Common myeloid progenitor, CD34-positive (primary cell): ENCODE measurements at regions not wholly inside any gene's neighbourhood (a gene's known extent, or its start where the extent isn't known, plus 50 kb on each side); places are given as distances from the start of the nearest gene placed in this dataset.

Experiments
- CTCF ChIA-PET: fragments of 350-600 bp; sonication (Branson Sonifier 250); formaldehyde crosslinking; loops from one replicate; lab custom pipeline; 2021; ENCODE audit warnings: antibody characterized with exemption; lab: Charles Lee
- POLR2A ChIA-PET: fragments of 350-600 bp; sonication (Branson Sonifier 250); formaldehyde crosslinking; loops from one replicate; lab custom pipeline; 2021; ENCODE audit warnings: antibody characterized with exemption; lab: Charles Lee
- DNase-seq, 3 donors: peaks; one replicate each; pipeline versions ENCODE4 v3.0.0 to v3.0.0-alpha.2; 2013
- H3K27ac ChIP-seq, 2 experiments: 1 replicate in 1 of 2; 2 replicates in 1 of 2; pipeline ENCODE4 v1.7.0; 2013; ENCODE audit warnings: inconsistent platforms in 2 of 2, low read length in 2 of 2, mild to moderate bottlenecking in 2 of 2, low read depth in 1 of 2, moderate library complexity in 1 of 2; ENCODE audit not compliant: severe bottlenecking in 2 of 2, insufficient read depth in 1 of 2, poor library complexity in 1 of 2
- H3K27me3 ChIP-seq, 5 experiments: replicated peaks in 2 of 5; 1 replicate in 3 of 5; 2 replicates in 2 of 5; pipeline versions ENCODE4 v1.6.1 to v1.7.0; 2013; ENCODE audit warnings: low read length in 4 of 5, mild to moderate bottlenecking in 2 of 5, moderate library complexity in 2 of 5, inconsistent platforms in 1 of 5; ENCODE audit not compliant: insufficient read depth in 5 of 5, control insufficient read depth in 4 of 5
- H3K36me3 ChIP-seq, 4 experiments: 1 replicate in 2 of 4; 2 replicates in 2 of 4; pipeline versions ENCODE4 v1.6.1 to v1.7.0; 2013; ENCODE audit warnings: low read length in 3 of 4, control low read depth in 1 of 4, mild to moderate bottlenecking in 1 of 4; ENCODE audit not compliant: control insufficient read depth in 4 of 4, insufficient read depth in 4 of 4
- H3K4me1 ChIP-seq, 4 experiments: 1 replicate in 3 of 4; 2 replicates in 1 of 4; pipeline versions ENCODE4 v1.6.1 to v1.7.1; 2013; ENCODE audit warnings: low read length in 3 of 4, mild to moderate bottlenecking in 3 of 4, control low read depth in 1 of 4, inconsistent platforms in 1 of 4, moderate library complexity in 1 of 4; ENCODE audit not compliant: control insufficient read depth in 4 of 4, insufficient read depth in 4 of 4; ENCODE audit errors: control extremely low read depth in 1 of 4
- H3K4me3 ChIP-seq, 7 experiments: 1 replicate in 4 of 7; 2 replicates in 3 of 7; pipeline versions ENCODE4 v1.5.1 to v1.7.0; 2013; ENCODE audit warnings: mild to moderate bottlenecking in 7 of 7, low read length in 6 of 7, moderate library complexity in 6 of 7, inconsistent platforms in 2 of 7, low read depth in 2 of 7, control low read depth in 1 of 7; ENCODE audit not compliant: insufficient read depth in 4 of 7, control insufficient read depth in 1 of 7; ENCODE audit errors: extremely low read depth in 1 of 7
- H3K9me3 ChIP-seq, 5 experiments: 1 replicate in 4 of 5; 2 replicates in 1 of 5; pipeline versions ENCODE4 v1.6.1 to v1.7.1; 2013; ENCODE audit warnings: low read length in 4 of 5, mild to moderate bottlenecking in 2 of 5, inconsistent platforms in 1 of 5, low read depth in 1 of 5, moderate library complexity in 1 of 5; ENCODE audit not compliant: control insufficient read depth in 4 of 5, insufficient read depth in 2 of 5; ENCODE audit errors: control extremely low read depth in 1 of 5
- WGBS: methylation state at CpG from one replicate; pipeline ENCODE4 v1.1.5; 2013; ENCODE audit not compliant: insufficient coverage; 5-methylcytosine and 5-hydroxymethylcytosine counted together

GRCh38 chr16:63735456-63735855, 1386.4 kb downstream of the CDH11 start:
- no peaks in the 10 kb centered on the region for H3K36me3 ChIP-seq
- WGBS = no CpG with 5 or more reads among the region's 1 CpG
- no peak overlapping the region for H3K4me3 ChIP-seq
- no peak overlapping the region for H3K27ac ChIP-seq
- ChIA-PET CTCF (no interaction called here), POLR2A (no interaction called here)
- no peak for DNase-seq
- H3K9me3 ChIP-seq = no peaks in the 10 kb centered on the region
- H3K27me3 ChIP-seq = no peaks in the 10 kb centered on the region
- no peaks in the 10 kb centered on the region for H3K4me1 ChIP-seq

- Histone ChIP-seq H3K36me3 (no peaks in the 10 kb centered on the region), H3K4me3 (no peak overlapping the region), H3K9me3 (no peaks in the 10 kb centered on the region), H3K27me3 (no peaks in the 10 kb centered on the region), H3K4me1 (no peaks in the 10 kb centered on the region), H3K27ac (no peak overlapping the region)
- ChIA-PET CTCF (no interaction called here), POLR2A (no interaction called here)
- WGBS = no CpG with 5 or more reads among the region's 1 CpG
- no peak for DNase-seq
Measured at GRCh38 chr16:63720848-63721247, 1401.0 kb downstream of the CDH11 start.

- no peaks in the 10 kb centered on the region for H3K27me3 ChIP-seq
- H3K4me1 ChIP-seq = no peaks in the 10 kb centered on the region
- ChIA-PET POLR2A (no interaction called here), CTCF (no interaction called here)
- no peak overlapping the region for H3K27ac ChIP-seq
- H3K9me3 ChIP-seq = no peaks in the 10 kb centered on the region
- WGBS = 89% methylated on average over 10 of the region's 10 CpGs
- no peak for DNase-seq
- H3K36me3 ChIP-seq = no peaks in the 10 kb centered on the region
- no peak overlapping the region for H3K4me3 ChIP-seq
Measured at GRCh38 chr16:63719926-63720325, 1401.9 kb downstream of the CDH11 start.

- H3K36me3 ChIP-seq = no peaks in the 10 kb centered on the region
- H3K4me3 ChIP-seq = no peak overlapping the region
- no peak for DNase-seq
- no peaks in the 10 kb centered on the region for H3K4me1 ChIP-seq
- POLR2A ChIA-PET = no interaction called here
- no peaks in the 10 kb centered on the region for H3K27me3 ChIP-seq
- no peak overlapping the region for H3K27ac ChIP-seq
- H3K9me3 ChIP-seq = no peaks in the 10 kb centered on the region
- CTCF ChIA-PET = interaction anchor here (0.7 kb wide), 1 partner anchor 590 kb away, joined by 4 read pairs; no protein-coding TSS in a partner anchor
Measured at GRCh38 chr16:63717806-63718205, 1404.1 kb downstream of the CDH11 start.

GRCh38 chr16:63714876-63715275, 1407.0 kb downstream of the CDH11 start:
- Histone ChIP-seq H3K4me3 (no peak overlapping the region), H3K9me3 (no peaks in the 10 kb centered on the region), H3K27me3 (no peaks in the 10 kb centered on the region), H3K36me3 (no peaks in the 10 kb centered on the region), H3K4me1 (no peaks in the 10 kb centered on the region), H3K27ac (no peak overlapping the region)
- 93% methylated on average over 2 of the region's 3 CpGs for WGBS
- DNase-seq = no peak
- ChIA-PET POLR2A (no interaction called here), CTCF (no interaction called here)

- Histone ChIP-seq H3K27me3 (no peaks in the 10 kb centered on the region), H3K36me3 (no peaks in the 10 kb centered on the region), H3K4me1 (no peaks in the 10 kb centered on the region), H3K27ac (no peak overlapping the region), H3K9me3 (no peaks in the 10 kb centered on the region), H3K4me3 (no peak overlapping the region)
- no peak for DNase-seq
- CTCF ChIA-PET = no interaction called here
- POLR2A ChIA-PET = no interaction called here
- WGBS = 100% methylated on average over 1 of the region's 1 CpG
Measured at GRCh38 chr16:63712725-63713124, 1409.1 kb downstream of the CDH11 start.

- CTCF ChIA-PET = interaction anchor here (0.7 kb wide), 1 partner anchor 88 kb away, joined by 3 read pairs; no protein-coding TSS in a partner anchor
- DNase-seq = no peak
- H3K9me3 ChIP-seq = no peaks in the 10 kb centered on the region
- no peaks in the 10 kb centered on the region for H3K4me1 ChIP-seq
- POLR2A ChIA-PET = no interaction called here
- no peaks in the 10 kb centered on the region for H3K27me3 ChIP-seq
- WGBS = 94% methylated on average over 13 of the region's 13 CpGs
- H3K4me3 ChIP-seq = no peak overlapping the region
- H3K27ac ChIP-seq = no peak overlapping the region
- no peaks in the 10 kb centered on the region for H3K36me3 ChIP-seq
Measured at GRCh38 chr16:63703612-63704011, 1418.3 kb downstream of the CDH11 start.
